AG08396 (cell line): ENCODE measurements at regions not wholly inside any gene's neighbourhood (a gene's known extent, or its start where the extent isn't known, plus 50 kb on each side); places are given as distances from the start of the nearest gene placed in this dataset.
"Not testable (repeated sequence)": the region's sequence is repeated elsewhere in the genome, so short reads cannot be mapped to it uniquely, and the experiment has no call there.

ENCODE experiments used
- DNase-seq: peaks from one replicate; pipeline ENCODE4 v3.0.0; 2012; ENCODE audit warnings: low spot score, mixed read lengths

- no peak for DNase-seq
These were observed 87.7 kb upstream of the CHST15 start for GRCh38 chr10:124180947-124181549.

- no peak for DNase-seq
These were observed 86.8 kb upstream of the CHST15 start for GRCh38 chr10:124180044-124180745.

GRCh38 chr10:124179308-124180043 lies 86.1 kb upstream of the CHST15 start:
- DNase-seq = no peak

- no peak for DNase-seq
These were observed 83.8 kb upstream of the CHST15 start for GRCh38 chr10:124177180-124177518.

GRCh38 chr10:124176349-124177179 lies 83.2 kb upstream of the CHST15 start:
- no peak for DNase-seq

GRCh38 chr10:124175701-124176348 lies 82.4 kb upstream of the CHST15 start:
- no peak for DNase-seq

- no peak for DNase-seq
These were observed 81.6 kb upstream of the CHST15 start for GRCh38 chr10:124174673-124175645.

GRCh38 chr10:124174071-124174566 lies 80.7 kb upstream of the CHST15 start:
- no peak for DNase-seq

- DNase-seq = no peak
These were observed 80.0 kb upstream of the CHST15 start for GRCh38 chr10:124173298-124173900.

- DNase-seq = no peak
These were observed 79.0 kb upstream of the CHST15 start for GRCh38 chr10:124172181-124172916.

- DNase-seq = no peak
These were observed 78.2 kb upstream of the CHST15 start for GRCh38 chr10:124171561-124171960.

GRCh38 chr10:124170631-124171030 lies 77.2 kb upstream of the CHST15 start:
- no peak for DNase-seq

- DNase-seq = no peak
These were observed 75.8 kb upstream of the CHST15 start for GRCh38 chr10:124168991-124169802.

GRCh38 chr10:124168581-124168980 lies 75.2 kb upstream of the CHST15 start:
- no peak for DNase-seq

- not testable (repeated sequence) for DNase-seq
These were observed 74.5 kb upstream of the CHST15 start for GRCh38 chr10:124167925-124168324.

GRCh38 chr10:124166431-124167125 lies 73.2 kb upstream of the CHST15 start:
- no peak for DNase-seq

GRCh38 chr10:124165827-124166226 lies 72.4 kb upstream of the CHST15 start:
- DNase-seq = no peak

- DNase-seq = no peak
These were observed 71.9 kb upstream of the CHST15 start for GRCh38 chr10:124165311-124165710.
